ENCODE measurements at regions not wholly inside any gene's neighbourhood (a gene's known extent, or its start where the extent isn't known, plus 50 kb on each side); places are given as distances from the start of the nearest gene placed in this dataset.
A peak's percentile ranks its signal among the peaks of the same experiment; 100 is the strongest.

GRCh38 chr3:132246212-132246611, 71.0 kb upstream of the ACP3 start:
- ATAC-seq, result no peak
- Histone ChIP-seq H3K27me3 (no peaks in the 10 kb centered on the region), H3K36me3 (no peaks in the 10 kb centered on the region), H3K4me1 (peaks cover 0 to 5% (median 0%) of the 10 kb centered on the region in 12 donors), H3K27ac (no peak overlapping the region), H3K9me3 (no peaks in the 10 kb centered on the region), H3K4me3 (no peak overlapping the region)
- no peak for DNase-seq
- TF ChIP-seq CTCF (IDR thresholded peaks at IDR 0.05) (no peak), POLR2A (IDR thresholded peaks at IDR 0.05) (no peak)
- WGBS, 4 donors, result 65 to 80% (median 71%) methylated on average over 3 of the region's 3 CpGs
- intact Hi-C loops (cut with DNase I), result no loop called here

GRCh38 chr3:132247211-132247610, 70.0 kb upstream of the ACP3 start:
- H3K36me3 ChIP-seq, result no peaks in the 10 kb centered on the region
- H3K4me3 ChIP-seq, result no peak overlapping the region
- no peaks in the 10 kb centered on the region for H3K9me3 ChIP-seq
- intact Hi-C loops (cut with DNase I), result no loop called here
- peaks cover 0 to 5% (median 0%) of the 10 kb centered on the region in 12 donors for H3K4me1 ChIP-seq
- TF ChIP-seq CTCF (IDR thresholded peaks at IDR 0.05) (no peak), POLR2A (IDR thresholded peaks at IDR 0.05) (no peak)
- ATAC-seq (no peak), DNase-seq (no peak)
- H3K27ac ChIP-seq, result no peak overlapping the region
- WGBS, 4 donors, result 57 to 64% (median 63%) methylated on average over 1 of the region's 1 CpG
- no peaks in the 10 kb centered on the region for H3K27me3 ChIP-seq

DNA sequence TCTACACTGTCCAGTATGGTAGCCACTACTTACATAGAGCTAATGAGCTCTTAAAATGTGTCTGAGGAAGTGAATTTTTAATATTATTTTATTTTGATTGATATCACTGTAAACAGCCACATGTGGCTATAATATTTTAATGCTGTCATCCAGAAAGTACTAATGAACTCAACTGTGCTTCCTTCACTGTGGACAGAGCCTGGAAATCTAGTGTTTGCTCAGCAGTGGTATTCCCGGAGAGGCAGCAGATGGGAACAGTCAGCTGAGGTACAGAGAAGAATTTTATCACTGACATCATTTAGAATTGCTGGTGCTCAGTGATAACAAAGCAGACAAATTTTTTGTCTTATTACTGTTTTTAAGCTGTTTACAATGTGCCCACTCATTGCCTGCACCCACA, 68.7 kb upstream of the ACP3 start:
- 27 to 75% (median 74%) methylated on average over 1 of the region's 1 CpG for WGBS, 4 donors

GRCh38 chr3:132253262-132253878, 63.8 kb upstream of the ACP3 start:
- 8 to 15% (median 10%) methylated on average over 4 of the region's 4 CpGs for WGBS, 4 donors
- DNase-seq, result peak in 1 of 5 donors; percentile 6
- peak in 2 of 4 donors; percentile 50 to 61 for ATAC-seq
- Histone ChIP-seq H3K4me3 (no peak overlapping the region), H3K36me3 (no peaks in the 10 kb centered on the region), H3K9me3 (no peaks in the 10 kb centered on the region), H3K27ac (no peak overlapping the region), H3K27me3 (no peaks in the 10 kb centered on the region), H3K4me1 (no peaks in the 10 kb centered on the region)
- intact Hi-C loops (cut with DNase I), result loop anchor here in 5 of 10 donors (1.0 to 10.0 kb wide), 4 partner anchors 89 to 144 kb away; no protein-coding TSS in a partner anchor
- peak; percentile 53 to 78 (median 68) for TF ChIP-seq CTCF (IDR thresholded peaks at IDR 0.05)
- no peak for TF ChIP-seq POLR2A (IDR thresholded peaks at IDR 0.05)

More for the DNA sequence above, 68.7 kb upstream of the ACP3 start:
- H3K27me3 ChIP-seq, result no peaks in the 10 kb centered on the region
- H3K4me3 ChIP-seq, result no peak overlapping the region
- ATAC-seq (no peak), DNase-seq (no peak)
- no peaks in the 10 kb centered on the region for H3K36me3 ChIP-seq
- peaks cover 0 to 5% (median 0%) of the 10 kb centered on the region in 12 donors for H3K4me1 ChIP-seq
- H3K9me3 ChIP-seq, result no peaks in the 10 kb centered on the region
- TF ChIP-seq POLR2A (IDR thresholded peaks at IDR 0.05), result no peak
- no peak for TF ChIP-seq CTCF (IDR thresholded peaks at IDR 0.05)
- H3K27ac ChIP-seq, result no peak overlapping the region
- intact Hi-C loops (cut with DNase I), result no loop called here
